Kidney epithelial cell (primary cell): ENCODE measurements at regions not wholly inside any gene's neighbourhood (a gene's known extent, or its start where the extent isn't known, plus 50 kb on each side); places are given as distances from the start of the nearest gene placed in this dataset.

ENCODE experiments used
- DNase-seq: peaks from one replicate; pipeline ENCODE4 v3.0.0-alpha.2; 2010; ENCODE audit warnings: low read depth
- H3K27me3 ChIP-seq: 2 replicates; pipeline ENCODE4 v1.6.0; 2011; ENCODE audit warnings: low read length; ENCODE audit not compliant: control insufficient read depth, insufficient read depth
- H3K36me3 ChIP-seq: 2 replicates; pipeline ENCODE4 v1.5.1; 2011; ENCODE audit warnings: low read length; ENCODE audit not compliant: control insufficient read depth, insufficient read depth
- H3K4me3 ChIP-seq: 2 replicates; pipeline ENCODE4 v1.5.1; 2011; ENCODE audit warnings: low read depth, mild to moderate bottlenecking, control low read depth, low read length
- CTCF ChIP-seq: IDR thresholded peaks from 2 replicates; pipeline ENCODE4 v1.5.1; 2011; ENCODE audit warnings: mild to moderate bottlenecking, moderate library complexity, low read length, control low read depth, inconsistent platforms; ENCODE audit not compliant: insufficient read depth, poor library complexity, severe bottlenecking

- Histone ChIP-seq H3K4me3 (no peak overlapping the region), H3K36me3 (no peaks in the 10 kb centered on the region), H3K27me3 (no peaks in the 10 kb centered on the region)
- TF ChIP-seq CTCF: no peak
- DNase-seq: no peak
Measured at GRCh38 chr5:160935776-160936175, 83.8 kb upstream of the ATP10B start.

GRCh38 chr5:160931283-160931682, 79.3 kb upstream of the ATP10B start:
- Histone ChIP-seq H3K27me3 (no peaks in the 10 kb centered on the region), H3K36me3 (no peaks in the 10 kb centered on the region), H3K4me3 (no peak overlapping the region)
- no peak for TF ChIP-seq CTCF
- DNase-seq: no peak

GRCh38 chr5:160930406-160930805, 78.4 kb upstream of the ATP10B start:
- Histone ChIP-seq H3K27me3 (no peaks in the 10 kb centered on the region), H3K4me3 (no peak overlapping the region), H3K36me3 (no peaks in the 10 kb centered on the region)
- DNase-seq: peak; percentile 47
- TF ChIP-seq CTCF: no peak

GRCh38 chr5:160929906-160930305, 77.9 kb upstream of the ATP10B start:
- Histone ChIP-seq H3K36me3 (no peaks in the 10 kb centered on the region), H3K27me3 (no peaks in the 10 kb centered on the region), H3K4me3 (no peak overlapping the region)
- DNase-seq: no peak
- TF ChIP-seq CTCF: no peak

- no peaks in the 10 kb centered on the region for H3K36me3 ChIP-seq
- H3K27me3 ChIP-seq: no peaks in the 10 kb centered on the region
- no peak for DNase-seq
- TF ChIP-seq CTCF: no peak
- no peak overlapping the region for H3K4me3 ChIP-seq
Measured at GRCh38 chr5:160929360-160929759, 77.3 kb upstream of the ATP10B start.

- no peak overlapping the region for H3K4me3 ChIP-seq
- H3K36me3 ChIP-seq: no peaks in the 10 kb centered on the region
- DNase-seq: peak; percentile 43
- no peaks in the 10 kb centered on the region for H3K27me3 ChIP-seq
- TF ChIP-seq CTCF: no peak
Measured at GRCh38 chr5:160926428-160926827, 74.4 kb upstream of the ATP10B start.
